ENCODE measurements at regions not wholly inside any gene's neighbourhood (a gene's known extent, or its start where the extent isn't known, plus 50 kb on each side); places are given as distances from the start of the nearest gene placed in this dataset.
A peak's percentile ranks its signal among the peaks of the same experiment; 100 is the strongest.

- H3K18ac ChIP-seq (ENCODE audit: insufficient read length, low read depth, low read length) = no peak overlapping the region
- Mint-ChIP-seq H3K4me3 (no peak overlapping the region; a peak in 2 of 5 replicates), H3K27me3 (ENCODE audit: low read depth) (peaks cover 17% of the 10 kb centered on the region), H3K27ac (no peak overlapping the region), H3K9me3 (no peaks in the 10 kb centered on the region; a peak in 1 of 5 replicates), H3K36me3 (ENCODE audit: insufficient read depth in 1 of 3, low read depth in 3 of 3) (no peaks in the 10 kb centered on the region; a peak in 1 of 7 replicates), H3K4me1 (peaks cover 23 to 33% of the 10 kb centered on the region in 2 experiments)
- no peak overlapping the region for H3K9ac ChIP-seq (ENCODE audit: extremely low read depth, insufficient read length, low read length)
- no CpG with 5 or more reads among the region's 14 CpGs for WGBS (ENCODE audit: extremely low coverage, insufficient read length, low lambda C conversion rate)
- H3K4ac ChIP-seq (ENCODE audit: low read depth, low read length) = no peak overlapping the region
- no peaks in the 10 kb centered on the region for H3K23me2 ChIP-seq (ENCODE audit: insufficient read length, low read depth, low read length, poor library complexity, severe bottlenecking)
- peak; percentile 38 for DNase-seq
- H2BK15ac ChIP-seq (ENCODE audit: low read depth, low read length) = no peak overlapping the region
- no peak overlapping the region for H3K23ac ChIP-seq (ENCODE audit: insufficient read length, low read depth, low read length)
- H4K91ac ChIP-seq (ENCODE audit: insufficient read length, low read depth, low read length) = no peak overlapping the region
- TF ChIP-seq CTCF (conservative IDR thresholded peaks at IDR 0.05) = peak; percentile 38; the same call in 1 of the 3 replicates
- no peak overlapping the region for H3K4me2 ChIP-seq (ENCODE audit: insufficient read depth, insufficient read length, low read length)
- no peak overlapping the region for H4K5ac ChIP-seq (ENCODE audit: insufficient read length, low read depth, low read length)
- no peak overlapping the region for H3K56ac ChIP-seq (ENCODE audit: insufficient read length, low read depth, low read length)
- H3K4me1 ChIP-seq (ENCODE audit: insufficient read depth, low read length) = no peaks in the 10 kb centered on the region
- H2BK20ac ChIP-seq (ENCODE audit: low read depth, low read length, poor library complexity, severe bottlenecking) = no peak overlapping the region
- H2BK12ac ChIP-seq (ENCODE audit: insufficient read length, low read depth, low read length) = no peak overlapping the region
- H4K8ac ChIP-seq (replicated peaks; ENCODE audit: insufficient read length, low read depth, low read length) = no peak overlapping the region
- H2AFZ ChIP-seq (ENCODE audit: low read length) = no peak overlapping the region
- H3T11ph ChIP-seq (ENCODE audit: low read length) = no peak overlapping the region
- no peaks in the 10 kb centered on the region for H3K9me3 ChIP-seq (ENCODE audit: control insufficient read depth, low read depth, low read length)
- H2BK5ac ChIP-seq (ENCODE audit: insufficient read length, low read length) = no peak overlapping the region
- no peaks in the 10 kb centered on the region; the same call in 1 of the 2 replicates for H3K27me3 ChIP-seq (ENCODE audit: insufficient read depth, low read length)
- H3K14ac ChIP-seq (ENCODE audit: insufficient read depth, low read length) = no peak overlapping the region
- H3K27ac ChIP-seq (ENCODE audit: insufficient read length, low read depth, low read length) = no peak overlapping the region
- no peaks in the 10 kb centered on the region for H3K79me2 ChIP-seq (ENCODE audit: insufficient read depth, low read length)
- no peaks in the 10 kb centered on the region for H4K20me1 ChIP-seq (ENCODE audit: control insufficient read depth, insufficient read depth, insufficient read length)
- no peaks in the 10 kb centered on the region for H3K79me1 ChIP-seq (ENCODE audit: insufficient read depth, low read depth, low read length, poor library complexity, severe bottlenecking)
- H2BK120ac ChIP-seq (ENCODE audit: low read depth, low read length, poor library complexity, severe bottlenecking) = no peak overlapping the region
- no peak overlapping the region for H2AK5ac ChIP-seq (ENCODE audit: insufficient read length, low read length)
These were observed 173.8 kb upstream of the PPP2R2D start for GRCh38 chr10:131726967-131727366.
